NT2/D1 (cell line): ENCODE measurements at regions not wholly inside any gene's neighbourhood (a gene's known extent, or its start where the extent isn't known, plus 50 kb on each side); places are given as distances from the start of the nearest gene placed in this dataset.

Source experiments
- SUZ12 ChIP-seq: IDR thresholded peaks from 2 replicates; pipeline ENCODE4 v1.6.1; 2011; ENCODE audit not compliant: insufficient read length, insufficient read depth; ENCODE audit errors: extremely low read depth
- YY1 ChIP-seq: IDR thresholded peaks from 2 replicates; pipeline ENCODE4 v1.6.1; 2011; ENCODE audit not compliant: insufficient read length, insufficient read depth
- ZNF274 ChIP-seq: IDR thresholded peaks from 2 replicates; pipeline ENCODE4 v1.6.1; 2011; ENCODE audit warnings: mild to moderate bottlenecking, low read depth, low read length

- TF ChIP-seq YY1 (no peak), SUZ12 (no peak), ZNF274 (no peak)
Measured at GRCh38 chr22:49690454-49690853, 137.2 kb downstream of the BRD1 start.
